ENCODE measurements at regions not wholly inside any gene's neighbourhood (a gene's known extent, or its start where the extent isn't known, plus 50 kb on each side); places are given as distances from the start of the nearest gene placed in this dataset.

- WGBS, 3 donors: 63 to 73% (median 68%) methylated on average over 3 of the region's 3 CpGs
- DNase-seq (no peak), ATAC-seq (no peak)
- H3K9me3 ChIP-seq: no peaks in the 10 kb centered on the region
- no peak overlapping the region for H3K27ac ChIP-seq
- H3K36me3 ChIP-seq (ENCODE audit: insufficient read depth in 1 of 2, low read depth in 1 of 2): no peaks in the 10 kb centered on the region
- H3K4me3 ChIP-seq: no peak overlapping the region
- intact Hi-C loops (cut with DNase I): no loop called here
- H3K4me1 ChIP-seq: no peaks in the 10 kb centered on the region
- H3K27me3 ChIP-seq (ENCODE audit: insufficient read depth in 3 of 3, low read length in 2 of 3): no peaks in the 10 kb centered on the region
- no peak for TF ChIP-seq CTCF (IDR thresholded peaks at IDR 0.05)
Measured at GRCh38 chr3:157700405-157700804, 197.2 kb upstream of the VEPH1 start.

DNA sequence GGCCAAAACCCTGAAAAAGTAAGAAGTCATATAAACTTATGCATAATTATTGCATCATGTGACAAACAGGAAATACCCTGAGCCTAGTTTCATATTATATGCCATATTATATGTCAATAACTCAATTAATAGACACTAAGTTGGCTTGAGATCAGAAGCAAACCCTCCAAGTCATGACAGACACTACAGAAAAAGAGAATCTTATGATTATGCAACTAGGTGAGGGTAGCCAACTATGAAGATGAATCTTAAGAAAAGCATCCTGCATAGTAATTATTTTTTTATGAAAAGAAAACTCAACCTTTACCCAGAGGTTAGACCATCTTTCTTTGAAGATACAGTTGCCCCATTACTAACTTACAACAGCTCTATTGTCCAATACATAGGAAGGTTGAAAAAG lies 192.4 kb upstream of the VEPH1 start:
- Histone ChIP-seq H3K4me1 (no peaks in the 10 kb centered on the region), H3K27me3 (ENCODE audit: insufficient read depth in 3 of 3, low read length in 2 of 3) (no peaks in the 10 kb centered on the region), H3K4me3 (no peak overlapping the region), H3K9me3 (no peaks in the 10 kb centered on the region), H3K27ac (no peak overlapping the region), H3K36me3 (ENCODE audit: insufficient read depth in 1 of 2, low read depth in 1 of 2) (no peaks in the 10 kb centered on the region)
- TF ChIP-seq CTCF (IDR thresholded peaks at IDR 0.05): no peak
- no peak for ATAC-seq
- intact Hi-C loops (cut with DNase I): no loop called here
- no peak for DNase-seq

DNA sequence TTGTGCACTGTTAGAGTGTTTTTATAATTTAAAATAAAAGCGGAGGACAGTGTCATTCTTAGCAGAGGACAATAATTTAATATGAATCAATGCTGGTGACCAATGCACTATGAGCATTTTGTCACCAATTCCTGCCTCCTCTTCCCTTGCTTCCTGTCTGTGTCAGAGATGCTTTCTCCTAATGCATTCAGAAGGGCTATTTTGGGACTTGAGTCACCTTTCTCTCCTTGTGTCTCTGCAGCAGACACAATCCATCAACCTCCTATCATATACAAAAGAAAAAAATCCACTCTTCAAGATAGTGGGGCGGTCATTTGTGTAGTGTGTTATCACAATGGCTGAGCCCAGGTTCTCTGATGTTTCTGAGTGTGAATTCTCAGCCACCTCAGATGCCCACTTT lies 191.9 kb upstream of the VEPH1 start:
- 79 to 88% (median 82%) methylated on average over 2 of the region's 2 CpGs for WGBS, 3 donors
- Histone ChIP-seq H3K27ac (no peak overlapping the region), H3K4me1 (no peaks in the 10 kb centered on the region), H3K27me3 (ENCODE audit: insufficient read depth in 3 of 3, low read length in 2 of 3) (no peaks in the 10 kb centered on the region), H3K9me3 (no peaks in the 10 kb centered on the region), H3K4me3 (no peak overlapping the region), H3K36me3 (ENCODE audit: insufficient read depth in 1 of 2, low read depth in 1 of 2) (no peaks in the 10 kb centered on the region)
- DNase-seq (no peak), ATAC-seq (no peak)
- intact Hi-C loops (cut with DNase I): no loop called here
- no peak for TF ChIP-seq CTCF (IDR thresholded peaks at IDR 0.05)

DNA sequence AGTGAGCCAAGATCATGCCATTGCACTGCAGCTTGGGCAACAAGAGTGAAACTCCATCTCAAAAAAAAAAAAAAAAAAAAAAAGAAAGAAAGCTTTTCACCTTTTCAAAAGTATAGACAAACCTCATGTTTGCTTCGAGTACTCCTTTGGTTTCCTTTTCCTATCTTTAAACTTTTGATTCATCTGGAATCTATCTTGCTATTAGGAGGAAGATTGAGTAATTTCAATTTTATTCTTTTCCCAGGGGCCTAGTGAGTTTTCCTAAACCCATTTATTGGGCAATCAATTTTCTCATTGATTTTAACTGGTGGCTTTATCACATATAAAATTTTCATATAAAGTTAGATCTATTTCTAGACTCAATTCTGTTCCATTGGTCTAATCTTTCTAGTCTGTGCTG lies 190.5 kb upstream of the VEPH1 start:
- no peaks in the 10 kb centered on the region for H3K4me1 ChIP-seq
- no peak overlapping the region for H3K27ac ChIP-seq
- H3K9me3 ChIP-seq: no peaks in the 10 kb centered on the region
- DNase-seq: no peak
- H3K4me3 ChIP-seq: no peak overlapping the region
- no peak for TF ChIP-seq CTCF (IDR thresholded peaks at IDR 0.05)
- no peaks in the 10 kb centered on the region for H3K36me3 ChIP-seq (ENCODE audit: insufficient read depth in 1 of 2, low read depth in 1 of 2)
- no peak for ATAC-seq
- whole genome bisulfite sequencing, 3 donors: 53 to 79% (median 74%) methylated on average over 1 of the region's 1 CpG
- no peaks in the 10 kb centered on the region for H3K27me3 ChIP-seq (ENCODE audit: insufficient read depth in 3 of 3, low read length in 2 of 3)
- intact Hi-C loops (cut with DNase I): no loop called here

GRCh38 chr3:157692468-157692867 lies 189.3 kb upstream of the VEPH1 start:
- H3K9me3 ChIP-seq: no peaks in the 10 kb centered on the region
- H3K27me3 ChIP-seq (ENCODE audit: insufficient read depth in 3 of 3, low read length in 2 of 3): no peaks in the 10 kb centered on the region
- H3K4me3 ChIP-seq: no peak overlapping the region
- H3K36me3 ChIP-seq (ENCODE audit: insufficient read depth in 1 of 2, low read depth in 1 of 2): no peaks in the 10 kb centered on the region
- 77 to 84% (median 81%) methylated on average over 1 of the region's 1 CpG for WGBS, 3 donors
- no peak for ATAC-seq
- H3K4me1 ChIP-seq: no peaks in the 10 kb centered on the region
- DNase-seq: no peak
- no peak overlapping the region for H3K27ac ChIP-seq
- no peak for TF ChIP-seq CTCF (IDR thresholded peaks at IDR 0.05)
- intact Hi-C loops (cut with DNase I): no loop called here

Data from psoas muscle (tissue), 7 donors.